HepG2 (cell line): ENCODE measurements at regions not wholly inside any gene's neighbourhood (a gene's known extent, or its start where the extent isn't known, plus 50 kb on each side); places are given as distances from the start of the nearest gene placed in this dataset.

ENCODE experiments used
- ATAC-seq: fragments of 200-7000 bp; cut with Tn5 transposase; 3 replicates; pipeline ENCODE4 v1.9.1; 2020; ENCODE audit warnings: mild to moderate bottlenecking, moderate library complexity
- BruUV-seq: library from RNA; stranded (reverse); fragments of 400-500 nt; replicated peaks from 2 replicates; lab custom pipeline; 2021; lab: Mats Ljungman, UMichigan
- CTCF ChIA-PET: fragments of 300-600 bp; formaldehyde crosslinking; extraction: SDS; loops from one replicate; lab custom pipeline; 2021; ENCODE audit warnings: low total read pairs, inconsistent platforms, low intra/inter-chr PET ratio; lab: Yijun Ruan, JAX
- POLR2A ChIA-PET: fragments of 350-600 bp; sonication (Branson Sonifier 250); formaldehyde crosslinking; loops from one replicate; lab custom pipeline; 2020; ENCODE audit warnings: antibody characterized with exemption, inconsistent platforms; lab: Yijun Ruan, JAX
- DNase-seq: peaks from one replicate; pipeline ENCODE4 v3.0.0-alpha.2; 2015; ENCODE audit warnings: low spot score
- FAIRE-seq: peaks from 3 replicates; lab custom pipeline; 2011; peaks lifted over from hg19 to GRCh38; lab: Jason Lieb, UNC
- H2AFZ ChIP-seq: one replicate; pipeline ENCODE4 v1.6.1; 2011; ENCODE audit warnings: low read length, inconsistent platforms
- H3K27ac ChIP-seq: fragments of 300-600 bp; 3 replicates; pipeline ENCODE4 v1.8.0; 2011; ENCODE audit warnings: mixed run types, mild to moderate bottlenecking, mixed read lengths, low read length, inconsistent platforms; ENCODE audit not compliant: insufficient read depth; ENCODE audit errors: extremely low read length
- H3K27me3 ChIP-seq, 2 experiments: fragments of 200-600 bp in 1 of 2; 2 replicates in 1 of 2; 3 replicates in 1 of 2; pipeline versions ENCODE4 v1.6.0 to v1.8.0; 2011; ENCODE audit warnings: low read length in 2 of 2, mild to moderate bottlenecking in 2 of 2, moderate library complexity in 2 of 2, inconsistent platforms in 1 of 2; ENCODE audit not compliant: insufficient read depth in 2 of 2, control insufficient read depth in 1 of 2
- H3K36me3 ChIP-seq, 2 experiments: fragments of 200-600 bp in 1 of 2; replicated peaks in 1 of 2; 2 replicates in 1 of 2; 3 replicates in 1 of 2; pipeline versions ENCODE4 v1.5.1 to v1.8.0; 2011; ENCODE audit warnings: low read length in 2 of 2, inconsistent platforms in 1 of 2; ENCODE audit not compliant: insufficient read depth in 2 of 2, control insufficient read depth in 1 of 2
- H3K4me1 ChIP-seq: 2 replicates; pipeline ENCODE4 v1.5.1; 2012; ENCODE audit warnings: low read length, inconsistent platforms; ENCODE audit not compliant: insufficient read depth
- H3K4me2 ChIP-seq: 2 replicates; pipeline ENCODE4 v1.6.0; 2011; ENCODE audit warnings: low read depth, low read length, inconsistent platforms
- H3K4me3 ChIP-seq, 3 experiments: fragments of 200-600 bp in 1 of 3; sonication (generic), shearing (Covaris generic) in 1 of 3; replicated peaks in 1 of 3; 2 replicates each; pipeline ENCODE4 v1.5.1; 2011 to 2016; ENCODE audit warnings: low read length in 3 of 3, inconsistent platforms in 2 of 3, low read depth in 2 of 3, mild to moderate bottlenecking in 2 of 3, control low read depth in 1 of 3, mixed read lengths in 1 of 3; ENCODE audit not compliant: insufficient read depth in 1 of 3
- H3K79me2 ChIP-seq: one replicate; pipeline ENCODE4 v1.6.1; 2011; ENCODE audit warnings: low read length, inconsistent platforms; ENCODE audit not compliant: insufficient read depth
- H3K9ac ChIP-seq: 2 replicates; pipeline ENCODE4 v1.6.0; 2011; ENCODE audit warnings: mild to moderate bottlenecking, low read depth, low read length, inconsistent platforms; ENCODE audit not compliant: insufficient read depth
- H3K9me3 ChIP-seq: 2 replicates; pipeline ENCODE4 v1.5.1; 2012; ENCODE audit warnings: mild to moderate bottlenecking, low read length
- H4K20me1 ChIP-seq: 2 replicates; pipeline ENCODE4 v1.6.0; 2011; ENCODE audit warnings: inconsistent platforms, mild to moderate bottlenecking, low read length, moderate library complexity; ENCODE audit not compliant: insufficient read depth
- BORCS8-MEF2B ChIP-seq: sonication (generic); formaldehyde crosslinking; IDR thresholded peaks from 2 replicates; pipeline ENCODE4 v1.8.0; 2022; ENCODE audit warnings: mild to moderate bottlenecking, missing genetic modification reagents
- CCAR2 ChIP-seq: fragments of 200-400 bp; formaldehyde crosslinking; optimal IDR thresholded peaks from 2 replicates; pipeline ENCODE3; 2018; ENCODE audit warnings: low read depth, mild to moderate bottlenecking, low read length, moderate library complexity
- GPN1 ChIP-seq: sonication (generic); formaldehyde crosslinking; IDR thresholded peaks from 2 replicates; pipeline ENCODE4 v1.5.1; 2020; ENCODE audit warnings: missing genetic modification reagents, borderline replicate concordance
- GTF2F1 ChIP-seq: fragments of 150-350 bp; IDR thresholded peaks from 2 replicates; pipeline ENCODE4 v1.6.1; 2014; ENCODE audit warnings: low read length
- HOXA9 ChIP-seq: sonication (generic); formaldehyde crosslinking; IDR thresholded peaks from 2 replicates; pipeline ENCODE4 v1.8.1; 2022; ENCODE audit warnings: missing genetic modification reagents, mild to moderate bottlenecking, moderate library complexity, borderline replicate concordance
- IRX3 ChIP-seq: sonication (generic); formaldehyde crosslinking; IDR thresholded peaks from 2 replicates; pipeline ENCODE4 v1.8.1; 2023; ENCODE audit warnings: mild to moderate bottlenecking, low read depth, missing genetic modification reagents, borderline replicate concordance
- KAT7 ChIP-seq: IDR thresholded peaks from 2 replicates; pipeline ENCODE4 v1.6.1; 2018; ENCODE audit warnings: borderline replicate concordance, missing compliant biosample characterization
- MTF1 ChIP-seq: sonication (generic); formaldehyde crosslinking; IDR thresholded peaks from 2 replicates; pipeline ENCODE4 v1.5.0; 2020; ENCODE audit warnings: missing genetic modification reagents
- PHB2 ChIP-seq: fragments of 450-650 bp; IDR thresholded peaks from 2 replicates; pipeline ENCODE4 v1.6.1; 2018; ENCODE audit not compliant: partially characterized antibody
- RBAK ChIP-seq: sonication (generic); formaldehyde crosslinking; IDR thresholded peaks from 2 replicates; pipeline ENCODE4 v1.5.1; 2020; ENCODE audit warnings: mild to moderate bottlenecking, missing genetic modification reagents
- RFXANK ChIP-seq: IDR thresholded peaks from 2 replicates; pipeline ENCODE4 v1.6.1; 2016
- SETDB1 ChIP-seq: sonication (generic); formaldehyde crosslinking; IDR thresholded peaks from 2 replicates; pipeline ENCODE4 v1.5.1; 2020; ENCODE audit warnings: missing genetic modification reagents, mild to moderate bottlenecking, borderline replicate concordance
- SMAD1 ChIP-seq: sonication (generic); formaldehyde crosslinking; IDR thresholded peaks from 2 replicates; pipeline ENCODE4 v1.4.0; 2020; ENCODE audit warnings: missing genetic modification reagents, low read depth, mild to moderate bottlenecking, borderline replicate concordance
- TMF1 ChIP-seq: sonication (generic); formaldehyde crosslinking; IDR thresholded peaks from 2 replicates; pipeline ENCODE4 v1.8.1; 2022; ENCODE audit warnings: low read depth, missing genetic modification reagents
- UBTF ChIP-seq: sonication (generic); formaldehyde crosslinking; IDR thresholded peaks from 2 replicates; pipeline ENCODE4 v1.4.0; 2020; ENCODE audit warnings: mild to moderate bottlenecking, missing genetic modification reagents
- XBP1 ChIP-seq: sonication (generic); formaldehyde crosslinking; IDR thresholded peaks from 2 replicates; pipeline ENCODE4 v1.5.0; 2020; ENCODE audit warnings: missing genetic modification reagents
- ZKSCAN8 ChIP-seq: IDR thresholded peaks from 2 replicates; pipeline ENCODE4 v1.6.1; 2016; ENCODE audit warnings: borderline replicate concordance, missing genetic modification reagents, missing compliant biosample characterization
- ZNF20 ChIP-seq: sonication (generic); formaldehyde crosslinking; IDR thresholded peaks from 2 replicates; pipeline ENCODE4 v1.4.0; 2020; ENCODE audit warnings: mild to moderate bottlenecking, moderate library complexity, missing genetic modification reagents
- ZZZ3 ChIP-seq: sonication (generic); formaldehyde crosslinking; IDR thresholded peaks from 2 replicates; pipeline ENCODE4 v1.4.0; 2020; ENCODE audit warnings: missing genetic modification reagents, mild to moderate bottlenecking, borderline replicate concordance
- WGBS: methylation state at CpG from one replicate; pipeline ENCODE4 v1.1.6; 2017; ENCODE audit warnings: low lambda C conversion rate; 5-methylcytosine and 5-hydroxymethylcytosine counted together
- in situ Hi-C: cut with HindIII; loops from 2 replicates; pipeline ENCODE4 v1.10.0; 2017; ENCODE audit warnings: low pct_unique_long_range_greater_than_20kb; ENCODE audit not compliant: extremely low pct_ligation_motif_present
- intact Hi-C: fragments of 100-400 bp; cut with micrococcal nuclease; formaldehyde crosslinking; loops from one replicate; pipeline ENCODE4 v1.10.0; 2022; ENCODE audit not compliant: unreplicated experiment
- TF ChIP-seq, protein P1 (sequence below): sonication (generic); formaldehyde crosslinking; IDR thresholded peaks from 2 replicates; pipeline ENCODE4 v1.4.0; 2020; ENCODE audit warnings: missing genetic modification reagents

DNA sequence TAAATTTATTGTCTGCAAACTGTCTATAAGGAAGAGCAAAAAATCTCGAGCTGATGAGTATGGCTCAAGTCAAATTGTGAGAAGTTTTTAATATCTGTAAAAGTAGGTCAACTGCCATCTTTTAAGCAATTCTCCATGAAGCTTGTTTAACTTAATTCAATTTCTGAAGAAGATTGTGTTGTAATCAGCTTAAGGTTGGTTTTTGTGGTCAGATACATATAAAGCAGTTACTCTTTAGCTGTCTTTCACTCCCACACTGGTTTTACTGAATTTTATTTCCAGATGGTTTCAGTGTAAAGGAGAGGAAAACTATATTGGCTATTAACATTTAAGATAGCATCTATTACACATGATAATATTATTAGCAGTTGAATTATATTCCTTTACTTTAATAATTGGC is 1165.1 kb downstream of the SLC16A7 start:
- Histone ChIP-seq H3K4me1 (no peaks in the 10 kb centered on the region), H3K79me2 (no peaks in the 10 kb centered on the region), H3K4me2 (no peak overlapping the region), H3K9ac (no peak overlapping the region), H3K27ac (no peak overlapping the region), H3K36me3 (no peaks in the 10 kb centered on the region), H4K20me1 (no peaks in the 10 kb centered on the region), H3K27me3 (no peaks in the 10 kb centered on the region), H3K4me3 (no peak overlapping the region), H2AFZ (no peak overlapping the region), H3K9me3 (peaks cover 38% of the 10 kb centered on the region)
- in situ Hi-C loops (no loop called here), intact Hi-C loops (no loop called here)
- no TSS peak for BruUV-seq
- ATAC-seq (no peak), DNase-seq (no peak), FAIRE-seq (no peak)
- no peak for TF ChIP-seq TMF1 (CRISPR knock-in tag)
- no peak for TF ChIP-seq ZZZ3
- TF ChIP-seq SETDB1 (CRISPR knock-in tag): no peak
- TF ChIP-seq MTF1: no peak
- no peak for TF ChIP-seq UBTF (CRISPR knock-in tag)
- TF ChIP-seq GPN1 (CRISPR knock-in tag): no peak
- TF ChIP-seq SMAD1 (CRISPR knock-in tag): no peak
- TF ChIP-seq RBAK: no peak
- no peak for TF ChIP-seq ZKSCAN8 (CRISPR knock-in tag)
- no peak for TF ChIP-seq BORCS8-MEF2B (CRISPR knock-in tag)
- TF ChIP-seq, protein P1, sequence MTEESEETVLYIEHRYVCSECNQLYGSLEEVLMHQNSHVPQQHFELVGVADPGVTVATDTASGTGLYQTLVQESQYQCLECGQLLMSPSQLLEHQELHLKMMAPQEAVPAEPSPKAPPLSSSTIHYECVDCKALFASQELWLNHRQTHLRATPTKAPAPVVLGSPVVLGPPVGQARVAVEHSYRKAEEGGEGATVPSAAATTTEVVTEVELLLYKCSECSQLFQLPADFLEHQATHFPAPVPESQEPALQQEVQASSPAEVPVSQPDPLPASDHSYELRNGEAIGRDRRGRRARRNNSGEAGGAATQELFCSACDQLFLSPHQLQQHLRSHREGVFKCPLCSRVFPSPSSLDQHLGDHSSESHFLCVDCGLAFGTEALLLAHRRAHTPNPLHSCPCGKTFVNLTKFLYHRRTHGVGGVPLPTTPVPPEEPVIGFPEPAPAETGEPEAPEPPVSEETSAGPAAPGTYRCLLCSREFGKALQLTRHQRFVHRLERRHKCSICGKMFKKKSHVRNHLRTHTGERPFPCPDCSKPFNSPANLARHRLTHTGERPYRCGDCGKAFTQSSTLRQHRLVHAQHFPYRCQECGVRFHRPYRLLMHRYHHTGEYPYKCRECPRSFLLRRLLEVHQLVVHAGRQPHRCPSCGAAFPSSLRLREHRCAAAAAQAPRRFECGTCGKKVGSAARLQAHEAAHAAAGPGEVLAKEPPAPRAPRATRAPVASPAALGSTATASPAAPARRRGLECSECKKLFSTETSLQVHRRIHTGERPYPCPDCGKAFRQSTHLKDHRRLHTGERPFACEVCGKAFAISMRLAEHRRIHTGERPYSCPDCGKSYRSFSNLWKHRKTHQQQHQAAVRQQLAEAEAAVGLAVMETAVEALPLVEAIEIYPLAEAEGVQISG (CRISPR knock-in tag): no peak
- TF ChIP-seq HOXA9 (CRISPR knock-in tag): no peak
- TF ChIP-seq IRX3 (CRISPR knock-in tag): no peak
- no peak for TF ChIP-seq KAT7 (CRISPR knock-in tag)
- no peak for TF ChIP-seq RFXANK
- TF ChIP-seq GTF2F1: no peak
- no peak for TF ChIP-seq CCAR2
- TF ChIP-seq ZNF20 (CRISPR knock-in tag): no peak
- no peak for TF ChIP-seq XBP1
- TF ChIP-seq PHB2: no peak
- CTCF ChIA-PET: no interaction called here
- POLR2A ChIA-PET: no interaction called here
- WGBS: 0% methylated on average over 1 of the region's 1 CpG
